ENCODE measurements at regions not wholly inside any gene's neighbourhood (a gene's known extent, or its start where the extent isn't known, plus 50 kb on each side); places are given as distances from the start of the nearest gene placed in this dataset.
"Not testable (repeated sequence)": the region's sequence is repeated elsewhere in the genome, so short reads cannot be mapped to it uniquely, and the experiment has no call there.

DNA sequence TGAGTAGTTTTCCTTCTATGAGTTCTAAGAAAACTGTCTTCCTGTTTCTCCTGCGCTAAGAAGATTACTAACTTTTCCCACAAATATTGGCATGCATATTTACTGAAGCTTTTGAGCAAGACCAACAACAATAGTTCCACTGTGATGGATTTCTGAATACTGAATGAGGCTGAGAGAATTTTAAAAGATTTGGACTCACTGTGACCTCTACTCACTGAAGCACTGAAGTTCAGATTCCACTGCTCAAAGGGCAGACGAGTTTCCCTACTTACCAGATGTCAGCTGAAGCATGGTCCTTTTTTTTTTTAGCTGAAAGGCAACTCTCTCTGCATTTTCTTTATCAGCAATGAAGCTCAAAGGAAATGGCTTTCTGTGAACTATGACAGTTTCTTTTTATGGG lies 718.5 kb downstream of the RFPL4B start:
- DNase-seq = no peak

DNA sequence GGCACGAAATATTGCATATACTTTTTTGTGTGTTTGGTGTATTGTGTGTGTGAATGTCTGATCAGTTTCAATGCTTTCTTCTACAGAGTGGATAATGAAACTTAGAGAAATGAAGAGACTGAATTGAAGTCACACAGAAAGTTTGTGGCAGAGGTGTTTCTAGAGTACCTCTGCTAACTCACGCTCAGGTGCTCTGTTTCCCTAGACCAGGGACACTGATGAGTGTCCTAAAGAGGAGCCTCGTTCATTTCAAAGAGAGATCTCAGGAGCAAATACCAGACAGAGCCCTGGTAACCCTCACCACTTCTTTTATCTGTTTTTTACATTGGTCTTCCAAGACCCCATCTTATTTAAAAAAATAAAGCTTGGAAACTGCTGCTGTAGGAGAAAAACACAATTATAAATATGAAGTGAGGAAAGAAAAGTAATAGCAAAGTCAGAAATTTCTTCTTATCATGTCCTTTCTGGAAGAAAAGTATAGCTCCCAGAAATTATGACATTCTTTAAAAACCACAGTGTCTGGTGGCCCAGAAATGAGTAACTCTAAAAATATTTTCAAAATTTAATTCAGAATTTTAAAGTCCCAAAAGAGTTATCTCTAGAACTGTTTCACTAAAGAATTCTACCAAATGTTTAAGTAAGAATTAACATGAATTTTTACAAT lies 720.6 kb downstream of the RFPL4B start:
- no peak for DNase-seq

DNA sequence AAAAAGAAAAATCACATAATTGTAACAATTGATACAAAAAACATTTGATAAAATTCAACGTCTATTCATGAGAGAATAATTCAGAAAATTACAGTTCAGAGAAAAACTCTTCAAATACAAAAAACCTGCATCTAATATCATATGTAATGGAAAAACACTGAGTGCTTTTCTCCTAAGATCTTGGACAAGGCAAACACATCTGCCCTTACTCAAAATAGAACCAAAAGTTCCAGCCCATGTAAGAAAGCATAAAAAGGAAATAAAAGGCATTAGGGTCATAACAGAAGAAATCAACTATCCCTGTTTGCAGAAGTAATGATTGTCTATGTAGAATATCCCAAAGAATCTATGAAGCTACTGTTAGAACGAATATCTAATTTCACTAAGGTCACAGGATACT lies 721.4 kb downstream of the RFPL4B start:
- DNase-seq = no peak

DNA sequence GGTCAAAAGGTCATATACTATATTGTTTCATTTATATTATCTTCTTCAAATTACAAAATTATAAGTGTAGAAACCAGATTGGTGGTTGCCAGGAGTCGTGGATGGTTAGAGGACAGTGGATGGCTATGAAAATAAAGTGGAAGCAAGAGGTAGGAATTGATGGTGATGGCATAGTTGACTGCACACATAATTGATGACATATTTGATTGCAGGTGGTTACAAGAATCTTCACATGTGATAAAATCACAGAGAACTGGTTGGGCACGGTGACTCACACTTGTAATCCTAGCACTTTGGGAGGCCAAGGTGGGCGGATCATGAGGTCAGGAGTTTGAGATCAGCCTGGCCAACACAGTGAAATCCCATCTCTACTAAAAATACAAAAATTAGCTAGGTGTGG lies 723.6 kb downstream of the RFPL4B start:
- DNase-seq = not testable (repeated sequence)

DNA sequence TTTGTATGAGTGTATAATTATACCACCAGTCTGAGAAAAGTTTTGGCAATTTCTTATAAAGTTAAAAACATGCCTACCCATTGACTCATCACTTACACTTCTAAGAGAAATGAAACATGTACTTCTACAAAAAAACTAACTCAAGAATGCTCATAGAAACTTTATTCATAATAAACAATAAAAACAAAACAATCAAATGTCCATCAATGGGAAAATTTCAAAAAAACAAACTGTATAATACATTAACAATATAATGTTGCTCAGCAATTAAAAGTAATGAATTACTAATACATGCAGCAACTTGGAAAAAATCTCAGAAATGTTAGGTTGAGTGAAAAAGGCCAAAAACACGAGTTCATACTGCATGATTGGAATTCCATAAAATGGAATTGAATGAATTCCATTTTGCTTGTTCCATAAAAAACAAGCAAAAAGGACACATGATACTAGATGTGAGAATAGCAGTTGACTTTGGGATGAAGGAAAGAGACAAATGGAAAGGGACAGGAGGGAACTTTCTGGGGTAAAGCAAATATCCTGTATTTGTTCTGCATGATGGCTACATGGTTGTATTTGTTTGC lies 726.6 kb downstream of the RFPL4B start:
- DNase-seq = no peak

DNA sequence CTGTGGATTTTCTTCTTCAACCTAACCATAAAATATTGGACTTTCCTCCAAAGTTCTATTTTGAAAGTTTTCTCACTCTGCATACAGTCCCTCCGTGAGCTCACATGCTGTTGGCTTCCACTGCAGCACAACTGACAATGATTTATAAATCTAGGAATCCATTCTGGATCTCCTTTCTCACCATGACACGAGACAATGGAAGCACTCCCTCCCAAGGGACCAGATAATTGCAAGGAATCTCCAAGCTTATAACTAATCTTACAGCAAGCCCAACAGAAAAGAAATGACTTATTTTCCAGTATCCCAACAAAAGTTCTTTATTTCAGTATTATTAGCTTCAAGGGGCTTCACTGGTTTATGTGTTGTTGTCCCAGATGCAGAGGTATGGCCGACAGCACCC lies 729.0 kb downstream of the RFPL4B start:
- DNase-seq = no peak

DNA sequence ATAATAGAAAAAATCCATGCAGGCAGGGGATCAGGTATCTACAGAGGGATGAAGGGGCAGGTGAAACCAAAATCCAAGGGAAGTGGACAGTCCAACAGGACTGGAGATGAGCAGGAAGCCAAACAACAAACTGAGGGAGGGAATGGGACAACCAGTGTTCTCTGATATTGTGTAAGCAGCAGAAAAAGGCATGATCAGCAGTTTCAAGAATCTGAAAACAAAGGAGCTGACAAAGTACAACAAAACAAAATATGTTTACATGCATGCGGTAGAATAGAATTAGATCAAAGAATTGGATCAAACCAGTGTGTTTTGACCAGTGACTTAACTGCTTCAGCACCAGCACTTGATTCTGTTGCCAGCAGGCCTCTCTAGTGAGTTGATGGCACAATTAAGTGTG lies 729.7 kb downstream of the RFPL4B start:
- DNase-seq = no peak

DNA sequence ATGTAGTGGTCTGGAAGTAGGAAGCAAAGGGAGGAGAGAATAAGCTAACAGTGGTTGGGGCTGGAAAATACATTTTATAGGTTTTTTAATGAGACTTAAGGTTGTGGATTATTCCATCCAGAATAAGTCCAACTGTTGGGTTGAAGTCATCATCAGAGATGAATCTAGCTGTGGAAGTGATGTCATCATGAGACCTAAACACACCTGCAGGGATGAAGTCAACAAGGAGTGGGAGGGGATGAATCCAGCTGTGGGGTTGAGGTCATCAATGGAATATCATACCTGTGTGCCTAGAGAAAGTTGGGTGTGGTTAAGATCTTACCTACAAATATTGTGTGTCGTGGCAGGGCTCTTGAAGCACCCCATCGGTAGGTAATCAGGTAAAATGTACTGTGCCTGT lies 730.7 kb downstream of the RFPL4B start:
- DNase-seq = no peak

DNA sequence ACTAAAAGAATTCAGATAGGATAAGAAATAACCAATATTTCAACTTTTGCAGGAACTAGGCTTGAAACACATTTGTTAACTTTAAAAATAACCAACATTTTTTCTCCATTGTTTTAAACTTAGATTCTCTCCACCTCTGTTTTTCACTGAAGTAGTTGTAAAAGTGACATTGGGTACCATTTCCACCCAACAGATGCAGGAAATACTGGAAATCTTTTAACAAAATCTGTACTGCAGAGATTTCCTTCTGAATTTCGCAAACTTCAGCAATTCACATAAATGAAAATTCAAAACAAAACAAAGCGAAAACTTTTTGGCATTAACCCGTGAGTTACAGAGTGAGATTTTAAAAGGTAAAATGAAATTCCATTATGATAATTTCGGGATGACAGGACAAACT lies 731.7 kb downstream of the RFPL4B start:
- no peak for DNase-seq

DNA sequence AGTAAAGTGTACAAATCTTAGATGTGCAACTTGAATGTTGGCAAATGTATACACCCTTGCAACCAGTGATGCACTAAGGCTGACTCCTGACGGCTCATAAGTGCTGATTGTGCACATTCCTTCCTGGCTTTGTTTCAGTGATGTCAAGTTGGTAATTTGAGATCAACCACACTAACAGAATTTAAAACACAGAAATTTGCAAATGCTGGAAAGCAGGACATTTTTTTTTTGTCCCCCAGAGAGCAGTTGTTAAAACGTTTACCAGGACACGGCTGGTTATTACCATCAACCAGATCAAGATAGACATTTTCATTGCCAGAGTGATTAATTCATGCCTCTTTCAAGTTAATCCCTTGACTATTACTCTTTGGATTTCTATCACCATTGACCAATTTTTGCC lies 735.6 kb downstream of the RFPL4B start:
- DNase-seq = no peak

DNA sequence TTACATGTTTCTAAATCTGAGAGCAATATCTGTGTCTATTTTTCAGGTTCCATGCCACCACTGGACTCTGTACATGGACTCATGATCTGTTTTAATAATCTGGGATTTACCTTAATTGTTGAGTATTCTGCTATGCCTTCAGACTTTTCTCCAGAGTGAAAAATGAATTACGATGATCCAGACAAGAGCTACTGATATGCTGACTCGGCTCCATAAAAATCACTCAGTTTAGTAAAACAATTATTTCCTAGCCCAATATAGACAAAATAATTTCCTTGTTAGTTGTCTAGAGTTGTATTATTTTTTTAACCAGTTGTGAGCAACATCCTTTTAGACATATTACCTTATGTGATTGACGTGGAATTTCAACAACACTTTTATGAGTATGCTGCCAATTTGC lies 736.8 kb downstream of the RFPL4B start:
- DNase-seq = no peak

DNA sequence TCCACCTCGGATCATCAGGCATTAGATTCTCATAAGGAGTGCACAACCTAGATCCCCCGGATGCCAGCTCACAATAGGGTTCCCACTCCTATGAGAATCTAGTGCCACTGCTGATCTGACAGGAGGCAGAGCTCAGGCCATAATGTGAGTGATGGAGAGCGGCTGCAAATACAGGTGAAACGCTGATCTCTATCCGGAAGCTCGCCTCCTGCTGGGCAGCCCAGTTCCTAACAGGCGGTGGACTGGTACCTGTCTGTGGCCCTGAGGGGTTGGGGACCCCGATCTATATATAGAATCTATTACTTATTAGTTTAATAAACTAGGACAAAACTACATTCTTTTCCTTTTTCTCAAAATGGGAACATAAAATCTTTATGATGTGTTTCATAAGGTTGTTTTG lies 741.9 kb downstream of the RFPL4B start:
- DNase-seq = no peak

DNA sequence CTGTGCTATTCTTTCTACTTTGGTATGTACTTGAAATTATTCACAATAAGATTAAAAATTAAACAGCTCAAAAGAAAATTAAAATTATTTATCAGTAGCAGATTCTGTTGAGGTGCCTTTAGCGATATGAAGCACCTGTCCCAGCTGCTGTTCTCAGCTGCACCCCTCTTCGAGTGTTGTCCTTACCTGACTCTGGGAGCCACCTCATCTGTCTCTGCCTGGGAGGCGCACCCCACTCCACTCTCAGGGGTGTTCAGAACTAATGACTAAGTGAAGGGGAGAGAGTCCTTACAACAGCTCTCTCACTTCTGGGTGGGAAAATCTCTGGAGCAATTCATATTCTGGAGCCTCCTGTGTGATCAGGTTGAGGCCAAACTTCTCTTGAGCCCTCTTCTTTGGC lies 745.7 kb downstream of the RFPL4B start:
- DNase-seq = no peak

DNA sequence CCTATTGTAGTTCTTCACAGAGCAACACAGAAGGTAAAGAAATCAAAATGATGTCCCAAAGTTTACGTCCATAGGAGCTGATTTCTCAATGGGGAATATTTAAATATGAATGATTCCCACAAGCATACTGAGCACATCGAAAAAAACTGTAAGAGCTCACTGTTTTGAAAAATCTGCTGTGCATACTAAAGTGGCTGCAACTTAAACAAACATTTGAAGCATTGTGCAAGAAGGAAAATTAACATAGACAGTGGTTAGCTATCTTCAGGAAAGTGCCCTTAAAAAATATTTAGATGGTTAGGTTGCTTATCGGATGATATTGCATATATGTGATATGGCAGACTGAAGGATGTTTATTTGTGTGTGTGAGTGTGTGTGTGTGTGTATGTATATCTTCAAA lies 747.6 kb downstream of the RFPL4B start:
- DNase-seq = peak; percentile 28

DNA sequence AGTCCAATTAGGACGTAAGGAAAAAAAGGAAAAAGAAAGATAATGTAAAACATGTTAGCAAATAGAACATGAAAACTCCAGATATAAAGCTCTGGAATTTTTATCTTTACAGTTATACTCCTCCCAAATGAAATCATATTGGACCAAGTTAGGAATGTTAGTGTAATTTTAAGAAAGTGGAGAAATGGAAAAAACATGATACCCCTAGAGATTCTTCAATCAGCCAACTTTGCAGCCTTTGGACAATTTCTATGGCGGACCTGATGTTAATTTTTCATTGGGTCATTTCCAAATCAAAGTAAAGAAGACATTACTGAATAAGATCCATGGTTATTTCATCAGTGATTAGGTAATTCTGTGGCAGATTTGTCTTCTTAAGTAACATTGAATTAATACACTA lies 748.7 kb downstream of the RFPL4B start:
- no peak for DNase-seq

DNA sequence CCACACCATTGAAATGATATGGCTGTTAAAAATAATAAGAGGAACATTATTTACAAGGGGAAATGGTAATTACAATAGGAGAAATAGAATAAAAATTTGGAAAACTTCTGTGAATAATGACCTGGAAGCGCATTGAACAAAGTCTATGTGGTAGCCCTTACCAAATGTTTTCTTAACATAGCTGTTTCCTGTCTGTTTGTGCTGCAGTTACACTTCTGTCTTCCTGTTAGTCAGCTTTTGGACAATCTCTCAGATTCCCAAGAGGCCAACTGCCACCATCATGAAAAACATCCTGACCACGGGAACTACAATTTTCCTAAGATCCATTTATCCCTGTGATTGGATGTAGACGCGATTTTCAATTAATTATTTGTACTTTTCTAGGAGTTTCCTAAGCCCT lies 754.4 kb upstream of the MARCKS start:
- DNase-seq = no peak

DNA sequence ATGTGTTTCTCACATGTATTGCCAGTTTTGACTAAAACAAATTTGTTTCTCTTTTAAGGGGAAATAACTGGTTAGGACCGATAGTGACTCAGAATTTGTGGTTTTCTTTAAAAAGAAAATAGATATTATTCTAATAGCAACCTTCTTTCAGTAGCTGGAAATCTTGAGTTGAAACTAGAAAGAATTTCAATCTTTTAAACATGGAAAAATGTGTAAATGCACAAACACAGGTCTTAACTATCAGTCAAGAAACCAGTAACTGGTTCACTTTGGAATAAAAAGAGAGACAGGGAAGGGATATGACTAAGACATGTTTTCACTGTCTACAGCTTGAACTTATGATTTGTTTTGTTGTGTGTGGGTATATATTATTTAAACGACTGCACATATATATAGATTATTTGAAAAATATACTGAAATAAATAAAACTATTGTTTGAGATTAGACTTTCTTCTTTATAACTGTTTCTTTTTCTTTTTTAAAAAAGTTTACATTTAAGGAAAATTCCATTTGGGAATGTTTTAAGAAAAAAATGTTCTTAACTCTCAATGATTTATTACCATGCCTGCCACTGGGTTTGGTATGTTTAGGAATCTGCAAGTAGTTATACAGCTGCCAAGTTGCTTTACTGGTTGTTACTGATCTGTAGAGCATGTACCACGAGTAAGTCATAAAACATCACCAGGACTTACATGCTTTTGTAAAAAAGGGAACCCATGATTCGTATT lies 753.3 kb upstream of the MARCKS start:
- no peak for DNase-seq

DNA sequence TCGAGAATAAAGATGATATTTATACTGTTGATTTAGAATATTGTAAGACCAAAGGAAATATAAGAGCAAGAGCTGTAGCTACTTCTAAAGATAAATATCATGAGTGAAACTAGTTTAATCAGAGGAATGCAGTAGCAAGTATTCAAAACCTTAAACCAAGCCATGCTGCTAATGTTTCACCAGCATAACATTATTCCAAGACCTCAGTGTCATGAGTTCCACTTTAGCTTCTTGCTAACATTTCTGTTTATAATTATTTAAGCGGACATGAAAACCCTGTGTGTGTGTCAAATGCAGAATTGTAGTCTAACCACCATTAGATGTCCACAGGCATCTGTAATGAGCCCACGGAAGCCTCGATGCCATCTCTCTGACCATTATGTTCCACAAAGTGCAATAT lies 752.6 kb upstream of the MARCKS start:
- no peak for DNase-seq

DNA sequence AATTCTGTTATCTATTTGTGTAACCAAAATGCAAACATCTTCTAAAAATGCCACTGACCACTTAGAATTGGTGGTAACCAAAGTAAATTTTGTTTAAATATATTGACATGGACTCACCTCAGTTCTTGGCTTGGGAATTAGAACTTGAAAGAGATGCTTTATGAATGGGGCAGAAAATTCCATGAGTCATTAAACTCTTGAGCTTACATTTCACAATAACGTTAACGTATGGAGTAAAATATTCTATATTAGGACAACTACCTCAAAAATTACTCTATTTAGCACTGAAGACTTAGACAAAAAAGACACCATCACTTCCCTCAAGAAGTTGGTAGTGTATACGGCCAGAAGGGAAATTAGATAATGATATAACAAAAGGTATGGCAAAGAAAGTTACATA lies 752.2 kb upstream of the MARCKS start:
- DNase-seq = no peak

DNA sequence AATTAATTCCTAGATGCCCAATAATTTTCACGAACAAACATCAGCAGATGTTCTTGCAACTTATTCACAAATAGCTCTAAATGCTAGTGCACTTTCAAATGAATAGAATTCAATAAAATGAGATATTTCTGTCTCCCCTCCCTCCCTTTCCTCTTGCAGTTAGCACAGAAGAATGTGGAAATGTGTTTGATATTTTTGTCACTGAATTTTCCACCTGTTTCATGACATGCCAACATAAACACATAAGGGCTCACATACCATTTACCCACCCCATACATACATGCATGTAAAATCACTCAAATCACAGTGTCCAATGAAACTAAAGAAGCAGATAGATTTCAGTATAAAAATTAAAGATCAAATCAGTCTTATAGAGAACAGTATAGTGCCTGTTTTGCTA lies 746.9 kb upstream of the MARCKS start:
- DNase-seq = no peak

DNA sequence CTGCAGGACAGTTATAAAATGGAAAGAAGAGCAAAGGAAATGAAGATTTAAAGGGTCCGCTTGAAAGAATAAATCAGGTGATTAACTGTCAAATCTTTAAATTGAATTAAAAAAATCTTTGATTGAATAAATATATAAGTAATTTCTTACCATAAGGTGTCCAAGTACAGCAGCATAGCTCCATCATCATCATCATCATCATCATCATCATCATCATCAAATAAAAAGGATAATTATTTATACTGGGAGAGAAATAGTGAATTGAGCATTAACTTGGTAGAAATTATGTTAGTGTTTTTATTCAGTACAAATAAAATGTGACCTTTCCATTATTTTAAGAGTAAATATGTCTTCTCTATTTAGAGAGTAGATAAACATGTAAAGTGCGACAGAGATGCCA lies 745.6 kb upstream of the MARCKS start:
- DNase-seq = no peak

DNA sequence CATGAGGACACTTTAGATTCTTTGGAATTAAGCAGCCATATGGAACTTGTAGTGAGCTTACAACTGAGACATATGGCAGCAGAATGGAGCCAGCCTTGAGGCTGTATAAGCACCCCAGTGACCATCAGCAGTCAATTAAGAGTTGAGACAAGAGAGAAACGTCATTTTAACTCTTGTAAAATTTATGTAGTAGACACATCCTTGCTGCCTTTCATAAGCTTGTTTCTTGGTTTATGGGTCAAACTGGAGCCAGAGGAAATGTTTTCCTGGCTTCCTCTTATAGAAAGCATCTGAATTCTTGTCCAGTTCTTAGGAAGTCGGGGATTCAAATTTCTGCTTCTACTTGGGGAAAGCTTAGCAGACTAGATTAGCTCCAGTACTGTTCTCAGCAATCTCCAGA lies 745.1 kb upstream of the MARCKS start:
- no peak for DNase-seq

DNA sequence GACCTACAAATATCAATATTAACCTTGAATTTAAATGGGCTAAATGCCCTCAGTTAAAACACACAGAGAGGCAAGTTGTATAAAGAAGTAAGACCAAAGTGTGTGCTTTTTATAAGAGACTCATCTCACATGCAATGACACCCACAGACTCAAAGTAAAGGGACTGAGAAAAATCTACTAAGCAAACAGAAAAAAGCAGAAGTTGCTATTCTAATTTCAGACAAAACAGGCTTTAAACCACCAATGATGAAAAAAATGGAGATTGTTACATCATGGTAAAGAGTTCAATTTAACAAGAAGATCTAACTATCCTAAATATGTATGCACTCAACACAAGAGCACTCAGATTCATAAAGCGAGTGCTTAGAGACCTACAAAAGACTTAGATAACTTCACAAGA lies 741.9 kb upstream of the MARCKS start:
- no peak for DNase-seq

DNA sequence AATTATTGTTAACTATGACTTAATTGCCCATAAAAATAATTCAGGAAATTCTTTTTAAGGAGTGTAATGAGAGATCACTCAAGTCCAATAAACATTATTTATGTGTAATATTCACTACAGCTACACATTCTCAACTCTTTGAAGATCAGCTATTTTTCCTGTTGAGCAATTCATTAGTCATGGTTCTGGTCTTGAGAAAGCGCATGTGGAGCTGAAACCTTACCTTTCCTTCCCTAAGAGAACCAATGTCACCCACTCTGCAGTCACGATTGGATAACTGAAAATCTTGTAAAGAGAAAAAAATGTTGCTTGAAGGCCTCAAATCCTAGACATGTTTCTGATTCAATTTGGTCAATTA lies 736.9 kb upstream of the MARCKS start:
- DNase-seq = peak; percentile 58

Measured in amniotic stem cell (primary cell).